Cardiac septum (tissue), 1 donor: ENCODE measurements at regions not wholly inside any gene's neighbourhood (a gene's known extent, or its start where the extent isn't known, plus 50 kb on each side); places are given as distances from the start of the nearest gene placed in this dataset.
"Not testable (repeated sequence)": the region's sequence is repeated elsewhere in the genome, so short reads cannot be mapped to it uniquely, and the experiment has no call there.

Experiments used
- DNase-seq: peaks from one replicate; pipeline ENCODE4 v3.0.0-alpha.2; 2020; ENCODE audit warnings: low spot score
- intact Hi-C: fragments of 100-400 bp; cut with DNase I; formaldehyde crosslinking; loops from one replicate; pipeline ENCODE4 v1.14.0; 2022
- donor health status: DM: no; HTN: no; CAD: no.

GRCh38 chr16:35157549-35157948, 1698.1 kb downstream of the TP53TG3F start:
- intact Hi-C loops, DNase-seq: not testable (repeated sequence)

GRCh38 chr16:35169324-35169723, 1709.9 kb downstream of the TP53TG3F start:
- DNase-seq, intact Hi-C loops: not testable (repeated sequence)

GRCh38 chr16:35170061-35170460, 1710.6 kb downstream of the TP53TG3F start:
- intact Hi-C loops, DNase-seq: not testable (repeated sequence)

GRCh38 chr16:35170610-35171009, 1711.2 kb downstream of the TP53TG3F start:
- DNase-seq, result no peak
- intact Hi-C loops, result no loop called here

GRCh38 chr16:35171106-35171505, 1711.7 kb downstream of the TP53TG3F start:
- no peak for DNase-seq
- intact Hi-C loops, result no loop called here

GRCh38 chr16:35173295-35173694, 1713.9 kb downstream of the TP53TG3F start:
- intact Hi-C loops, result no loop called here
- DNase-seq, result no peak

- no peak for DNase-seq
- intact Hi-C loops, result no loop called here
Measured at GRCh38 chr16:35174016-35174415, 1714.6 kb downstream of the TP53TG3F start.

- intact Hi-C loops, result no loop called here
- no peak for DNase-seq
Measured at GRCh38 chr16:35176449-35176848, 1717.0 kb downstream of the TP53TG3F start.

GRCh38 chr16:35177851-35178250, 1718.4 kb downstream of the TP53TG3F start:
- intact Hi-C loops, result no loop called here
- no peak for DNase-seq

GRCh38 chr16:35180970-35181369, 1721.6 kb downstream of the TP53TG3F start:
- intact Hi-C loops, result no loop called here
- no peak for DNase-seq

GRCh38 chr16:35181422-35182030, 1722.1 kb downstream of the TP53TG3F start:
- no peak for DNase-seq
- intact Hi-C loops, result no loop called here

GRCh38 chr16:35182043-35182677, 1722.7 kb downstream of the TP53TG3F start:
- DNase-seq, result no peak
- intact Hi-C loops, result no loop called here

- no peak for DNase-seq
- intact Hi-C loops, result no loop called here
Measured at GRCh38 chr16:35182943-35183550, 1723.6 kb downstream of the TP53TG3F start.

GRCh38 chr16:35184356-35184870, 1725.0 kb downstream of the TP53TG3F start:
- intact Hi-C loops, result no loop called here
- DNase-seq, result peak; percentile 70

- intact Hi-C loops, result no loop called here
- peak; percentile 56 for DNase-seq
Measured at GRCh38 chr16:35185366-35186044, 1726.1 kb downstream of the TP53TG3F start.

GRCh38 chr16:35186045-35186759, 1726.8 kb downstream of the TP53TG3F start:
- intact Hi-C loops, result no loop called here
- no peak for DNase-seq

- DNase-seq, result no peak
- intact Hi-C loops, result no loop called here
Measured at GRCh38 chr16:35187665-35188225, 1728.3 kb downstream of the TP53TG3F start.

- DNase-seq, result no peak
- intact Hi-C loops, result no loop called here
Measured at GRCh38 chr16:35188288-35189155, 1729.1 kb downstream of the TP53TG3F start.
